GM18517 (cell line): ENCODE measurements at regions not wholly inside any gene's neighbourhood (a gene's known extent, or its start where the extent isn't known, plus 50 kb on each side); places are given as distances from the start of the nearest gene placed in this dataset.

Experiments used
- ATAC-seq: cut with Tn5 transposase; IDR thresholded peaks from one replicate; pipeline ENCODE4 v1.9.1; 2021; ENCODE audit warnings: mild to moderate bottlenecking, moderate library complexity; ENCODE audit not compliant: unreplicated experiment

- no peak for ATAC-seq
Observed at GRCh38 chr2:155350783-155351580, 652.5 kb downstream of the KCNJ3 start.

GRCh38 chr2:155332016-155332415, 633.5 kb downstream of the KCNJ3 start:
- ATAC-seq: no peak

- ATAC-seq: no peak
Observed at GRCh38 chr2:155320236-155320635, 621.7 kb downstream of the KCNJ3 start.

GRCh38 chr2:155318710-155319109, 620.2 kb downstream of the KCNJ3 start:
- no peak for ATAC-seq

- ATAC-seq: no peak
Observed at GRCh38 chr2:155315768-155316167, 617.3 kb downstream of the KCNJ3 start.

GRCh38 chr2:155310589-155310988, 612.1 kb downstream of the KCNJ3 start:
- ATAC-seq: peak; percentile 74

- ATAC-seq: no peak
Observed at GRCh38 chr2:155309483-155309882, 611.0 kb downstream of the KCNJ3 start.

- ATAC-seq: no peak
Observed at GRCh38 chr2:155308367-155309009, 610.0 kb downstream of the KCNJ3 start.

GRCh38 chr2:155301221-155301620, 602.7 kb downstream of the KCNJ3 start:
- no peak for ATAC-seq

- ATAC-seq: no peak
Observed at GRCh38 chr2:155298001-155298400, 599.5 kb downstream of the KCNJ3 start.

- ATAC-seq: no peak
Observed at GRCh38 chr2:155294358-155294757, 595.9 kb downstream of the KCNJ3 start.

GRCh38 chr2:155281907-155282306, 583.4 kb downstream of the KCNJ3 start:
- no peak for ATAC-seq

- ATAC-seq: no peak
Observed at GRCh38 chr2:155273323-155273722, 574.8 kb downstream of the KCNJ3 start.

GRCh38 chr2:155266583-155266982, 568.1 kb downstream of the KCNJ3 start:
- ATAC-seq: no peak

GRCh38 chr2:155266109-155266508, 567.6 kb downstream of the KCNJ3 start:
- no peak for ATAC-seq

GRCh38 chr2:155256803-155257202, 558.3 kb downstream of the KCNJ3 start:
- no peak for ATAC-seq

GRCh38 chr2:155250800-155251199, 552.3 kb downstream of the KCNJ3 start:
- ATAC-seq: peak; percentile 78

GRCh38 chr2:155240176-155240575, 541.7 kb downstream of the KCNJ3 start:
- no peak for ATAC-seq

- no peak for ATAC-seq
Observed at GRCh38 chr2:155235710-155236109, 537.2 kb downstream of the KCNJ3 start.

- ATAC-seq: peak; percentile 61
Observed at GRCh38 chr2:155223781-155224406, 525.4 kb downstream of the KCNJ3 start.

GRCh38 chr2:155218945-155219344, 520.5 kb downstream of the KCNJ3 start:
- peak; percentile 82 for ATAC-seq
